Stimulated activated CD4-positive, alpha-beta T cell treated with anti-CD3 and anti-CD28 coated beads, Interleukin-1b, Interleukin-23, amount 100 ng/mL, for 24 hours (primary cell): ENCODE measurements at regions not wholly inside any gene's neighbourhood (a gene's known extent, or its start where the extent isn't known, plus 50 kb on each side); places are given as distances from the start of the nearest gene placed in this dataset.
"Not testable (repeated sequence)": the region's sequence is repeated elsewhere in the genome, so short reads cannot be mapped to it uniquely, and the experiment has no call there.

Experiments
- DNase-seq, 4 experiments: peaks; one replicate each; pipeline ENCODE4 v3.0.0-alpha.2; 2020; ENCODE audit warnings: low read depth in 4 of 4, low spot score in 1 of 4

DNA sequence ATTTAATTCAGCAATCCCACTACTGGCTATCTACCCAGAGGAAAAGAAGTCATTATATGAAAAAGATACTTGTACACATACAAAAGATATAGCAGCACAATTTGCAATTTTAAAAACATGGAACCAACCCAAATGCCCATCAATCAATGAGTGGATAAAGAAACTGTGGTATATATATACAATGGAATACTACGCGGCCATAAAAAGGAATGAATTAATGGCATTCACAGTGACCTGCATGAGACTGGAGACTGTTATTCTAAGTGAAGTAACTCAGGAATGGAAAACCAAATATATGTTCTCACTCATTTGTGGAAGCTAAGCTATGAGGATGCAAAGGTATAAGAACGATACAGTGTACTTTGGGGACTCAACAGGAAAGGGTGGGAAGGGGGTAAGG lies 102.8 kb upstream of the KCNMA1 start:
- not testable (repeated sequence) for DNase-seq

DNA sequence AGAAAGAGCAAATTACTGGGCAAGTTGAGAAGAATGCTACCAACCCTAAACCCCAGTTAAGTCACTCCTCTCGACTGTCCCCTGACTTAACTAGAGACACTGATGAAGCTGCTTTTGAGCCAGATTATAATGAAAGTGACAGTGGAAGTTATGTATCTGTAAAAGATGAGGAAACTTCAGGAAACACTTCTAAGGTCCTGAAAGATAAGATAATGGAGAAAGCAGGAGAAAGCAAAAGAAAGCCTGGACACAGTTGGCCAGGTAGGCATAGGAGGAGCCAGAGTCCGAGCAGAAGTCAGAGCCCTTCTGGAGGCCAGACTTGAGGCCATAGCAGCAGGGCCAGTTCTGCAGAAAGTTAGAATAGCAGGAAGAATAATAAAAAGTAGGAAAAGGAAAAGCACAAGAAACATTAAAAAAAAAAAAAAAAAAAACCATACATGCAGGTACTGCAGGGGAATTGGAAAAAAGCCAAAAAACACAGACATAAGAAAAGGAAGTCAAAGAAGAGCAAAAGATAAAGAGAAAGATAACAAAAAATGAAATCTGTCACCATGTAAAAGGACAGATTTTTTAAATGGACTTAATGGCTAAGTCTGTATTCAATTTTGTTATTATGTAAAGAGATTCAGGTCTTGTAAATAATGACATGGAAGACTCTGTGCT lies 101.0 kb upstream of the KCNMA1 start:
- no peak for DNase-seq

DNA sequence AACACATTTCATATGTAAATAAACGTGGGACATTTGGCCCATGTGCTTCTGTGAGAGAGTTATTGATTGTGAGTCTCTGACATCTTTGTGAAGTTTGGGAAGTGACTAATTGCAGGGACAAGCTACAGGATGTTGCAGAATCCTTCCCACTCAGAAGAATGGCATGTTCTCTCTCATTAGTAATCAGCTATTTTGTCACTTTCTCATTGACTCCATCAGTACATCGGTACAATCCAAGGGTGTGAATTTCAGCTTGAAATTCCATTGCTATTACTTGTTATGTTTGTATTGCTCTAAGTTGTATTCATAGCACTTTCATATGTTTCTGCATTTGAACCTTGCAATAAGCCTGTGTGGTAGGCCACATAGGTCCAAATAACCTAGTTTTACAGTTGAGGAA lies 100.0 kb upstream of the KCNMA1 start:
- DNase-seq, result no peak

DNA sequence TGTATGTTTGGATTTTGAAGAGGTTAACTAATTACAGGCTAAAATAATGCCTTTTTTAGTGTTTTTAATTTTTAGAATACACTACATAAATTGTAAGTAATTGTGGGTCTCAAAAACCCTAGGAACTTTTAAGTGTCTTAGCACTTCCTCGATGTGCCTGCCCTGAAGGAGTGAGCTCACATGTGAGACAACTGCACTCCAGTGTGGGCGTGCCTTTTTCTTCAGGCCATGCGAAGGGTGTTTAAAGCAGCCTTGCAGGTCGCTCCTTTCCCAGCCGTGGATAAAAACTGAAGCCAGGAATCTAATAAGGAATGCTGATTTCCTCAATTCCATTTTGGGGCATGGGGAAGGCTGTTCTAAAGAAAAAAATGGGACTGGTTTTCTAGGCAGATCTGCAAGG lies 97.5 kb upstream of the KCNMA1 start:
- DNase-seq, result not testable (repeated sequence)

DNA sequence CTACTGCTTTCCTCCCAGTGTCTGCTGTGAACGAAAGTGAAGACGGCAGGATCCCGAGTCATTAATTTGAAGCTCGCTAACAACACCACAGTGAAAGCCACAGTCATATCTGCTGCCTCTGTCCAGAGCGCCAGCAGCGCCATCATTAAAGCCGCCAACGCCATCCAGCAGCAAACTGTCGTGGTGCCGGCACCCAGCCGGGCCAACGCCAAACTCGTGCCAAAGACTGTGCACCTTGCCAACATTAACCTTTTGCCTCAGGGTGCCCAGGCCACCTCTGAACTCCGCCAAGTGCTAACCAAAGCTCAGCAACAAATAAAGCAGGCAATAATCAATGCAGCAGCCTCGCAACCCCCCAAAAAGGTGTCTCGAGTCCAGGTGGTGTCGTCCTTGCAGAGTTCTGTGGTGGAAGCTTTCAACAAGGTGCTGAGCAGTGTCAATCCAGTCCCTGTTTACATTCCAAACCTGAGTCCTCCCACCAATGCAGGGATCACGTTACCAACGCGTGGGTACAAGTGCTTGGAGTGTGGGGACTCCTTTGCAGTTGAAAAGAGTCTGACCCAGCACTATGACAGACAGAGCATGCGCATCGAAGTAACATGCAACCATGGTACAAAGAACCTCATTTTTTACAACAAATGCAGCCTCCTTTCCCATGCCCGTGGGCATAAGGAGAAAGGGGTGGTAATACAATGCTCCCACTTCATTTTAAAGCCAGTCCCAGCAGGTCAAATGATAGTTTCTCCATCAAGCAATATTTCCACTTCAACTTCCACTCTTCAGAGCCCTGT lies 94.8 kb upstream of the KCNMA1 start:
- no peak for DNase-seq

DNA sequence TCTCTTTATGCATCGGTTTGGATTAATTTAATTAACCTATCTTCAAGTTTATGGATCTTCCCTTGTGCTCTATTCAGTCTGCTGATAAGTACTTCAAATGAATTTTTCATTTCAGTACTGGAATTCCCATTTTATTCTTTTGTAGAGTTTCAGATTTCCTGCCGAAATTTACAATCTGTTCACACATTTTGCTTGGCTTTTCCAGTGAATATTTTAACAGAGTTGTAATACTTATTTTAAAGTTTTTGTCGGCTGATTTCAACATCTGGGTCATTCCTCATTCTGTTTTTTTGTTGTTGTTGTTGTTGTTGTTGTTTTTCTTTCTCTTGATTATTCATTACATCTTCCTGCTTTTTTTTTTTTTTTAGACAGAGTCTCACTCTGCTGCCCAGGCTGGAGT lies 89.9 kb upstream of the KCNMA1 start:
- DNase-seq, result no peak

DNA sequence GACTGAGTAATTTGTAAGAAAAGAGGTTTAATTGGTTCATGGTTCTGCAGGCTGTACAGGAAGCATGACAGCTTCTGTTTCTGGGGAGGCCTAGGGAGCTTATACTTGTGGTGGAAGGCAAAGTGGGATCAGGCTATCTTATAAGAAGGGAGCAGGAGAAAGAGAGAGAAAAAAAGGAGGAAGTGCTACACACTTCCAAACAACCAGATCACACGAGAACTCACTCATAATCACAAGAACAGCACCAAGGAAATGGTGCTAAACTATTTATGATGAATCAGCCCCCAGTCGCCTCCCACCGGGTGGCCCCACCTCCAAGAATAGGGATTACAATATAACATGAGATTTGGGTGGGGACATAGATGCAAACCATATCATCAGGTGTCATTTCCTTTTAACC lies 89.1 kb upstream of the KCNMA1 start:
- DNase-seq, result no peak

DNA sequence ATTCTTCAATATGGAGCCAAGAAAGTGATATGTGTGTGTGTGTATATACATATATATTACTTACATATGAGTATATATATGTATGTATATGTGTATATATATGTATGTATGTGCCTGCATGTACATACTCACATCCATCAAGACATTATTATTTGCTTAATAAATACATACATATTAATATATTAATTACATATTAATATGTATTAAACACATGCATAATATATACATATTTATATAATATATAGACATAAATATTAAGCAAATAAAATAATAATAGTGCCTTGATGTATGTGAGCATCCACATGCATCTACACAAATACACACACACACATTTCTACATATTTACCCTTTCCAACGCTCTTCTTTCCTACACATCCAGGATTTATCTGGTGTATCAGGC lies 88.7 kb upstream of the KCNMA1 start:
- DNase-seq, result no peak

DNA sequence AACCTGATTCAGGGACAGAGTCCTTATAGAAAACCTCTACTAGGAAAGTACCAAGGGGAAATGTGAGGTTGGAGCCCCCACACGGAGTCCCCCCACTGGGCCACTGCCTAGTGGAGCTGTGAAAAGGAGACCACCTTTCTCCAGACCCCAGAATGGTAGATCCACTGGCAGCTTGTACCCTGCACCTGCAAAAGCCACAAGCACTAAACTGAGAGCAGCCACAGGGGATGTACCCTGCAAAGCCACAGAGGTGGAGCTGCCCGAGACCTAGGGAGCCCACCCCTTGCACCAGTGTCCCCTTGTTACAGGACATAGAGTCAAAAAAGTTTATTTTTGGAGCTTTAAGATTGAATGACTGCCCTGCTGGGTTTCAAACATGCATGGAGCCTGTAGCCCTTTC lies 87.2 kb upstream of the KCNMA1 start:
- no peak for DNase-seq

DNA sequence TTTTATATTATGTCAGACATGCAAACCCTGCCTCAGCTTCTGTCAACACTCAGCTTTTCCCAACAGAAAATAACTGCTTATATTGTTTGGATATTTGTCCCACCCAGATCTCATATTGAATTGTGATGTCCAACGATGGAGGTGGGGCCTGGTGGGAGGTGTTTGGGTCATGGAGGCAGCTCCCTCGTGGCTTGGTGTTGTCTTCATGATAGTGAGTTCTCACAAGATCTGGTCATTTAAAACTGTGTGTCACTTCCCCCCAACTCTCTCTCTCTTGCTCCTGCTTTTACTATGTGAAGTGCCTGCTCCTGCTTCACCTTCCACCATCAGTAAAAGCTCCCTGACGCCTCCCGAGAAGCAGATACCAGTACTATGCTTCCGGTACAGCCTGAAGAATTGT lies 85.8 kb upstream of the KCNMA1 start:
- DNase-seq, result no peak

DNA sequence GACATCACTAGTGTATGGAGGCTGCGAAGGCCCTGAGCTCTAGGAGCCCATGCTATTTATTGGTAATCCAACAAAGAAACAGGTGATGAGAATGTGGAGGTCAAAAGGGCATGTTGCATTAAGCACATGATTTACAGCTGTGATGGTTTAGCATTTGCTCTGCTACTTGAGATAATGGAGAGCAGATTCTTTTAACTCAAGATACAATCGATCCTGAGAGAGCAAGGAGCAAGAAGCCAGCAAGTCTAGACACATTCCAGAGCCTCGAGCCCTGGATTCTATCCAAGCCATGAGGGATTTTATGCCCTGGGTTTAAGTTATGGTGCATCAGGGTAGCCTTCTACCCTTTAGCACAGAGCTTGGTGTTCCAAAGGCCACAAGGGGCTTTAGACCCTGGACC lies 85.3 kb upstream of the KCNMA1 start:
- not testable (repeated sequence) for DNase-seq

DNA sequence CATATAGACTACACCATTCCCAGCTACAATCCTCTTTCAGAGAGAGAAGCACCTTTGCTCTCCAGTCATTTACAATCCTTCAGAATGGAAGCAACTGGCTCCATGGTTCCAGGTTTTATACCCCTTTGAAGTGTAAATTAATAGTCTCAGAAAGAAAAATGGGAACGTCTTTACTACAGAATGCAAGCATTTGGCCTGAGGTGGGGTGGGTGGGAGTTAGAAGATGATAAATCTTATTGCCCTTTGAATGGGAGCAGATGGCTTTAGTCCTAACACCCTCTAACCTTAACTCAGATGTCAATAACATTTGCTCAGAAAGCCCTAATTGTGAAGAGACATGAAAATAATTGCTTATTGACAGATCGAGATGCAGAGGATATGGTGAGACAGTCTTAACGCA lies 84.2 kb upstream of the KCNMA1 start:
- DNase-seq, result no peak

DNA sequence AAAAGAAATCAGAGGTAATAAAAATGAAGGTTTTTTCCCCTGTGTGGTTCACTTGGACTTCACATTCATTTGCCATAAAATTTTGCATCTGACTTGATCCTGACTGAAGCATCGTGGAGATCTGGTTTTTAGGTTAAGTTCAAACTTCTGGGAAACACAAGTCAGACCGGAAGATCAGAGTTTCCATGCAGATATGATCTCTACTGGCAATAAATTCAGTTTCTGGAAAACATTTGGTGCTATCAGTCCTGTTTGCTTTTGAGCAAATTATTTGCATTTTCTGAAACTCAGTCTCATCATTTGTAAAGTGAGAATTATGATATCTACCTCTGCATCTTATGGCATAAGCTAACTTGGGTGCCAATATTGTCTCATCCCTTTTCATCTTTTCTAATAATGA lies 81.3 kb upstream of the KCNMA1 start:
- DNase-seq, result no peak

DNA sequence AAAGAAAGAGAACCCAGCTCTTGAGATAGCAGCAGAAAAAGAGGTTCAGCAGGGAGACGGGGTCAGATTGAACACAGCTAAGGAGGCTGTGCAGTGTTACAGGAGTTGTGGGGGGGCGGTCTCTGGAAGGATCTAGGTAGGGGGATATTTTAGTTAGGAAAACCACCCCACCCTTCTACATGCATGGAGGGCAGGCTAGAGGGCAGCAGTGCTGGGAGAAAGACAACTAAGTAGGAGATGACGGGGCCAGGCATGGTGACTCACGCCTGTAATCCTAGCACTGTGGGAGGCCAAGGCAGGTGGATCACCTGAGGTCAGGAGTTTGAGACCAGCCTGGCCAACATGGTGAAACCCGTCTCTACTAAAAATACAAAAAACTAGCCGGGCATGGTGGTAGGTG lies 80.7 kb upstream of the KCNMA1 start:
- DNase-seq, result not testable (repeated sequence)

DNA sequence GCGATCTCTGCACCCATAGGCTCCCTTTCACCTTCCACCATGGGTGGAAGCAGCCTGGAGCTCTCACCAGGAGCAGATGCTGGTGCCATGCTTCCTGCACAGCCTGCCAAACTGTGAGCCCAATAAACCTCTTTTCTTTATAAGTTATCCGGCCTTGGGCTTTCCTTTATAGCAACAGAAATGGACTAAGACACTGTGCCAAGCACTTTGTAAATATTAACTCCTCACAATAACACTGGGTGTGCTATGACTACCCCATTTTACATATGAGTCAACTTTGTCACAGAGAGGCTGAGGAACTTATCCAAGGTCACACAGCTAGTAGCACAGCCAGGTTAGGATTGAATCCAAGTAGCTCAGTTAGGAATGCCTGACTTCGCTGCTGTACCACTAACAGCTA lies 79.7 kb upstream of the KCNMA1 start:
- no peak for DNase-seq

DNA sequence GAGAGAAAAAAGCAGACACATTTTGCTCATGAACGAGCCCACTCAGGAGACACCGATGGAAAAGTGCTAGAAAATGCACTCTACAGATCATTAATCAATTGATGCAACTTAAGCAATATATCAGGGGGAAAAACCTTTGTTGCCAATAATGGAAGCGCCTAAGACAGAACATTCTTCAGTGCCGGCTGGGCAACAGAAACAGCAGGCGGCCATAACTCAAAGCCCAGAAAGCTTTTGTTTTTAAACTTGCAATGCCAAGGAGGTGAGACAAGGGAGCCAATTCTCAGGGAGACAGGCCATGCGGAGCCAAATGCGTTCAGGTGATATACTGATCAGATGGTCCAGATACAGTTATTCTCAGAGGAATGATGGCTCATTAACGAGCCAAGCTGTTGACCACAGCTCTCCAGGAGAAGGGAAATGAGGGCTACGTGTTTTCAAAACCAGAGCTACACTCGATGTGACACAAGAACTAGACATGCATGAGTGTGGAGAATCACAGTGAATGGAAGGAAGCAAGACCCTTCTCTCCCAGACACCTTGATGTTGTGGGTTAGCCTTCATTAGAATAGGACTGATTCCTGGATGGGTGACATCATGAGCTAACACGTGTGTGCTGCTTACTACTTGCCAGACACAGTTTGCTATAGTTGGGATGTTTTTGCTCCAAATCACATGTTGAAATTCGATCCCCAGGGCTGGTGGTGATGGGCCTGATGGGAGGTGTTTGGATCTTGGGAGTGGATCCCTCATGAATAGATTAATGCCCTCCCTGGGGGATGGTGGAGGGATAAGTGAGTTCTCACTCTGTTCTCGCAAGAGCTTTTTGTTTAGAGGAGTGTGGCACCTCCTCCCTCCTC lies 79.1 kb upstream of the KCNMA1 start:
- no peak for DNase-seq

DNA sequence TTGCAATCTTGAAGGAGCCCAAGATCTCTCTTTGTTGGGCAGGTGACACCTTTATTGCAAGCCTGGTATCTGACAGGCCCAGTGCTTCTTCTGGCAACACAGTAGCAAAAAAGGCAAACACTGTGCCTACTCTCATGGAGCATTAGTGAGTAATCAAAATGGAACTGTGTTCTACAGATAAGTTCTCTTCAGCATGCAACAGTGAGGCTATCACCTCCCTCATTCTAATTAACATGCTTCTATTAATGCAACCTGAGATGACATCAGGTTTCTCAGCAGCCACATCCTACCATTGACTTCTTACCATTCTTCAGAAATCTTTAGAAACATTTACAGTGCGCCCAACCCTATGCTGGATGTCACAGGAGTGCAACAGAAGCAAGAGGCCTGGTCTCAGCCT lies 77.9 kb upstream of the KCNMA1 start:
- no peak for DNase-seq

DNA sequence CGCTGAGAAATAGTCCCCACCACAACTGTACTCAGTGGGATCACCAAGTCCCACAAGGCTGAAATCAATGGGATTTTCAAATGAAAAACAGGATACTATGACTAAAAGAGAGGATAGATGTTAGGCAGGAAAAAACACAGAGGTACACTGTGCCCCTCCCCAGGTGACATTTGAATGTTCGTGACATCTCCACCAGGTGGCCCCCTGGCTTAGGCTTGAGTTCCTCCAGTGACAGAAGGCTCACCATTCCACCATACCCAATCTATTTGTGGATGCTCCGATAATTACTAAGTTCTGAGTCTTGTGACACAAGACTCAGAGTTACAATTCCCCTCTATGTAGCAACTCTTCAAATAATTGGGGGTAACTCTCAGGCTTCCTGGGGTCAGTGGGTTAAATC lies 77.5 kb upstream of the KCNMA1 start:
- DNase-seq, result no peak

DNA sequence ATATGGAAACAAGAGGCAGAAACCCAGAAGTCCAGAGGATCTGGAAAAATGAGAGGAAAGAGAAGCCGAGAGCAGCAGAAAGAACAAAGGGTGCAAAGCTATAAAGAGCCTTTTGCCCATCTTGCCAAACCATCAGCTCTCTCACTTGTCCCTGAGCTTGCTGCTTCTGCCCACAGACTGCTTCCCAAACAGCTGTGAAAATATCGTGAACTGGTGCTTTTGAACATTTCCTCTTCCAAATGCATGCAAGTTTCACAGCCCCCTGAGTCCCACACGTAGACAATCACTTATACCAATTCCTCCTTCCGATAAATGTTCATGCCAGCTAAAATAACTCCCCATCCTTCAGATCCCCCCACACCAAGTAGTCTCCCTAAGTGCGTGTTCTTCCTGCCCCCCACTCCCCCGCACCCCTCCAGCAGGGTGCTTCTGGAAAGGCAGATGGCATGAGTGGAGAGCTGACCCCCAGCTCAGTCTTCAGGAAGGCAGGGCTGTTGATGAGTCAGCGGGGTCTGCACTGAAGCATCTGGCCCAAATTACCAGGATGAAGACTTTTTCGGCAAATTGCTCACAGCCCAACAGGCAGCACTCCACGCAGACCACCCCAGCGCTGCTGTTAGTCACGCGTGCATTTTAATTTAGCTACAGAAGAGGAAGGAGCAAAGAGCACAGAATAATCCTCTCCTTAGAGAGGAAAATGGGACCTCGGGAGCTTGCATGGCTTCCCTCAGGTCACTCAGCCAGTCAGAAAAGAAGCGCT lies 76.1 kb upstream of the KCNMA1 start:
- DNase-seq, result no peak

DNA sequence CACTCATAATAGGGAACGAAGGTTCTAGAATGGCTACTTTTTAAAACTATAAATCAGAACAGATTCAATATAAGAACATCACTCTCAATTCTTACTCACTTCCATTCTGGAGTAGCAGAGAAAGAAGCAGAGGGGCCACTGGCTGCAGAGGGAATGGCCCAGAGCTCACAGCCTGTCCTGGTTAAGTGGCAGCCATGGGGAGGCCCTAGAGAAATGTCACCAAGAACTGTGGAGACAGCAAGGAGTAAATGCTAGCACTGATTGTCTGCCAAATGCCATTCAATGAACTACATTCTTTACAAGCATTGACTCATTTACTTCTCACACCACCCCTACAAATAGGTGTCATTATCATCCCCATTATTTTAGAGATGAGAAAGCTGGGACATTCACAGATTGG lies 74.6 kb upstream of the KCNMA1 start:
- DNase-seq, result no peak

DNA sequence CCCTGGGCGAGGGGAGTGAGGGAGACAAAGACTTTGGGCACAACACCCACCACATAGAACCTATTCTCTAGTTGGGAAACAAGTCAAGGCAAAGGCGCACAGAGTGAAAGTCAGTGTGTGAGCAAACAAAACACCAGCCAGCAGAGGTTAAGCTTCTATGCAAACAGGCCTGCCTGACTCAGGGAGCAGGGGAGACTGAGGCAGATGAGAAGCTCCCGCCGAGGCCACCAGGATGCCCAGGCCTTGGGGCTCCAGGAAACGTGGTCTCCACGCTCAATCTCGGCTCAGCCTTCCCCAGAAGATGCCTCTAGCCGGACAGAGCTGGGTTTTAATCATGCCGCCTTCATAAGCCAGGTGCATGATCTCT lies 74.1 kb upstream of the KCNMA1 start:
- no peak for DNase-seq
